ENCODE measurements at regions not wholly inside any gene's neighbourhood (a gene's known extent, or its start where the extent isn't known, plus 50 kb on each side); places are given as distances from the start of the nearest gene placed in this dataset.

GRCh38 chr3:82413171-82413570 lies 651.7 kb upstream of the GBE1 start:
- TF ChIP-seq CTCF (IDR thresholded peaks at IDR 0.05; ENCODE audit: low read depth, low read length), result no peak
- in situ Hi-C loops (cut with HindIII; ENCODE audit: low sequenced_read_pairs), result no loop called here
- H3K4me3 ChIP-seq (ENCODE audit: low read depth, low read length), result no peak overlapping the region
- DNase-seq (ENCODE audit: low read depth, low spot score), result no peak

- DNase-seq (ENCODE audit: low read depth, low spot score), result no peak
- in situ Hi-C loops (cut with HindIII; ENCODE audit: low sequenced_read_pairs), result no loop called here
- TF ChIP-seq CTCF (IDR thresholded peaks at IDR 0.05; ENCODE audit: low read depth, low read length), result no peak
- H3K4me3 ChIP-seq (ENCODE audit: low read depth, low read length), result no peak overlapping the region
Measured at GRCh38 chr3:82410366-82410765, 648.9 kb upstream of the GBE1 start.

GRCh38 chr3:82409842-82410241 lies 648.4 kb upstream of the GBE1 start:
- in situ Hi-C loops (cut with HindIII; ENCODE audit: low sequenced_read_pairs), result no loop called here
- DNase-seq (ENCODE audit: low read depth, low spot score), result no peak
- TF ChIP-seq CTCF (IDR thresholded peaks at IDR 0.05; ENCODE audit: low read depth, low read length), result no peak
- no peak overlapping the region for H3K4me3 ChIP-seq (ENCODE audit: low read depth, low read length)

GRCh38 chr3:82392203-82392775 lies 630.8 kb upstream of the GBE1 start:
- no peak for TF ChIP-seq CTCF (IDR thresholded peaks at IDR 0.05; ENCODE audit: low read depth, low read length)
- in situ Hi-C loops (cut with HindIII; ENCODE audit: low sequenced_read_pairs), result no loop called here
- DNase-seq (ENCODE audit: low read depth, low spot score), result no peak
- H3K4me3 ChIP-seq (ENCODE audit: low read depth, low read length), result no peak overlapping the region

GRCh38 chr3:82390868-82391267 lies 629.4 kb upstream of the GBE1 start:
- no peak for DNase-seq (ENCODE audit: low read depth, low spot score)
- TF ChIP-seq CTCF (IDR thresholded peaks at IDR 0.05; ENCODE audit: low read depth, low read length), result no peak
- H3K4me3 ChIP-seq (ENCODE audit: low read depth, low read length), result no peak overlapping the region
- in situ Hi-C loops (cut with HindIII; ENCODE audit: low sequenced_read_pairs), result no loop called here

- in situ Hi-C loops (cut with HindIII; ENCODE audit: low sequenced_read_pairs), result no loop called here
- H3K4me3 ChIP-seq (ENCODE audit: low read depth, low read length), result no peak overlapping the region
- DNase-seq (ENCODE audit: low read depth, low spot score), result no peak
- TF ChIP-seq CTCF (IDR thresholded peaks at IDR 0.05; ENCODE audit: low read depth, low read length), result no peak
Measured at GRCh38 chr3:82386647-82387046, 625.2 kb upstream of the GBE1 start.

GRCh38 chr3:82384181-82384580 lies 622.7 kb upstream of the GBE1 start:
- no peak for DNase-seq (ENCODE audit: low read depth, low spot score)
- in situ Hi-C loops (cut with HindIII; ENCODE audit: low sequenced_read_pairs), result no loop called here
- no peak overlapping the region for H3K4me3 ChIP-seq (ENCODE audit: low read depth, low read length)
- TF ChIP-seq CTCF (IDR thresholded peaks at IDR 0.05; ENCODE audit: low read depth, low read length), result no peak

Data from astrocyte of the spinal cord (primary cell).